Prostate gland (tissue), 2 donors: ENCODE measurements at regions not wholly inside any gene's neighbourhood (a gene's known extent, or its start where the extent isn't known, plus 50 kb on each side); places are given as distances from the start of the nearest gene placed in this dataset.

Source experiments
- DNase-seq: peaks from one replicate; pipeline ENCODE4 v3.0.0-alpha.2; 2019; ENCODE audit warnings: low spot score
- H3K27ac ChIP-seq, 2 donors: fragments of 200-600 bp; sonication (generic); 2 replicates each; pipeline ENCODE4 v1.5.1; 2017 to 2019
- H3K27me3 ChIP-seq: fragments of 200-600 bp; sonication (generic); replicated peaks from 2 replicates; pipeline ENCODE4 v1.5.1; 2019; ENCODE audit not compliant: insufficient read depth
- H3K36me3 ChIP-seq, 2 donors: fragments of 200-600 bp; sonication (generic); 1 replicate in 1 of 2; 2 replicates in 1 of 2; pipeline versions ENCODE4 v1.5.1 to v1.8.1; 2017 to 2019
- H3K4me1 ChIP-seq: fragments of 200-600 bp; sonication (generic); replicated peaks from 2 replicates; pipeline ENCODE4 v1.5.1; 2019
- H3K4me3 ChIP-seq, 2 donors: fragments of 200-600 bp; sonication (generic); 2 replicates each; pipeline ENCODE4 v1.5.1; 2017 to 2019
- H3K9me3 ChIP-seq: fragments of 200-600 bp; sonication (generic); 2 replicates; pipeline ENCODE4 v1.5.1; 2017
- CTCF ChIP-seq, 4 experiments: fragments of 200-600 bp in 2 of 4; fragments of 450-650 bp in 2 of 4; sonication (generic) in 2 of 4; IDR thresholded peaks; 1 replicate in 3 of 4; 2 replicates in 1 of 4; pipeline ENCODE4 v1.5.1; 2016 to 2019; ENCODE audit warnings: antibody characterized with exemption in 4 of 4, mild to moderate bottlenecking in 2 of 4, moderate library complexity in 2 of 4
- POLR2A ChIP-seq: fragments of 450-650 bp; IDR thresholded peaks from one replicate; pipeline ENCODE4 v1.6.1; 2016; ENCODE audit warnings: antibody characterized with exemption, mild to moderate bottlenecking
- POLR2AphosphoS5 ChIP-seq: sonication (generic); formaldehyde crosslinking; IDR thresholded peaks from one replicate; pipeline ENCODE4 v1.6.1; 2017; ENCODE audit warnings: antibody characterized with exemption
- WGBS: methylation state at CpG from one replicate; pipeline ENCODE4 v1.1.5; 2018; 5-methylcytosine and 5-hydroxymethylcytosine counted together
- intact Hi-C: fragments of 100-400 bp; cut with DNase I; formaldehyde crosslinking; loops from one replicate; pipeline ENCODE4 v1.14.2; 2022

- no peak overlapping the region for H3K4me3 ChIP-seq
- intact Hi-C loops: no loop called here
- no peaks in the 10 kb centered on the region for H3K36me3 ChIP-seq
- H3K27ac ChIP-seq: no peak overlapping the region
- H3K4me1 ChIP-seq: no peaks in the 10 kb centered on the region
- no peaks in the 10 kb centered on the region for H3K9me3 ChIP-seq
- TF ChIP-seq CTCF (IDR thresholded peaks at IDR 0.05): no peak
- no peak for TF ChIP-seq POLR2AphosphoS5
- no peak for TF ChIP-seq POLR2A
- DNase-seq: no peak
- H3K27me3 ChIP-seq: no peaks in the 10 kb centered on the region
These were observed 102.1 kb upstream of the AKR1E2 start for GRCh38 chr10:4723860-4724259.

- DNase-seq: no peak
- no peak overlapping the region for H3K27ac ChIP-seq
- no peaks in the 10 kb centered on the region for H3K27me3 ChIP-seq
- H3K9me3 ChIP-seq: no peaks in the 10 kb centered on the region
- intact Hi-C loops: no loop called here
- WGBS: 77% methylated on average over 3 of the region's 3 CpGs
- no peaks in the 10 kb centered on the region for H3K36me3 ChIP-seq
- no peak overlapping the region for H3K4me3 ChIP-seq
- TF ChIP-seq POLR2AphosphoS5: no peak
- no peak for TF ChIP-seq CTCF (IDR thresholded peaks at IDR 0.05)
- no peak for TF ChIP-seq POLR2A
- H3K4me1 ChIP-seq: no peaks in the 10 kb centered on the region
These were observed 103.8 kb upstream of the AKR1E2 start for GRCh38 chr10:4721999-4722753.

- Histone ChIP-seq H3K4me3 (no peak overlapping the region), H3K27me3 (no peaks in the 10 kb centered on the region), H3K36me3 (no peaks in the 10 kb centered on the region), H3K4me1 (no peaks in the 10 kb centered on the region), H3K27ac (no peak overlapping the region), H3K9me3 (no peaks in the 10 kb centered on the region)
- no peak for DNase-seq
- 70% methylated on average over 1 of the region's 1 CpG for WGBS
- intact Hi-C loops: no loop called here
- TF ChIP-seq POLR2AphosphoS5 (no peak), POLR2A (no peak), CTCF (IDR thresholded peaks at IDR 0.05) (no peak)
These were observed 105.5 kb upstream of the AKR1E2 start for GRCh38 chr10:4720463-4720862.

GRCh38 chr10:4719671-4720070, 106.3 kb upstream of the AKR1E2 start:
- no peaks in the 10 kb centered on the region for H3K36me3 ChIP-seq
- DNase-seq: no peak
- H3K27ac ChIP-seq: no peak overlapping the region
- no peak overlapping the region for H3K4me3 ChIP-seq
- WGBS: 80% methylated on average over 2 of the region's 2 CpGs
- no peaks in the 10 kb centered on the region for H3K27me3 ChIP-seq
- no peak for TF ChIP-seq POLR2A
- TF ChIP-seq CTCF (IDR thresholded peaks at IDR 0.05): no peak
- TF ChIP-seq POLR2AphosphoS5: no peak
- H3K9me3 ChIP-seq: no peaks in the 10 kb centered on the region
- intact Hi-C loops: no loop called here
- H3K4me1 ChIP-seq: no peaks in the 10 kb centered on the region

- TF ChIP-seq POLR2AphosphoS5: no peak
- no peak for TF ChIP-seq CTCF (IDR thresholded peaks at IDR 0.05)
- no peak for TF ChIP-seq POLR2A
- no peaks in the 10 kb centered on the region for H3K36me3 ChIP-seq
- no peak for DNase-seq
- H3K4me3 ChIP-seq: no peak overlapping the region
- WGBS: 88% methylated on average over 1 of the region's 1 CpG
- no peaks in the 10 kb centered on the region for H3K4me1 ChIP-seq
- no peaks in the 10 kb centered on the region for H3K9me3 ChIP-seq
- H3K27me3 ChIP-seq: no peaks in the 10 kb centered on the region
- intact Hi-C loops: no loop called here
- H3K27ac ChIP-seq: no peak overlapping the region
These were observed 107.0 kb upstream of the AKR1E2 start for GRCh38 chr10:4719036-4719435.
